GM18519 (cell line): ENCODE measurements at regions not wholly inside any gene's neighbourhood (a gene's known extent, or its start where the extent isn't known, plus 50 kb on each side); places are given as distances from the start of the nearest gene placed in this dataset.
"Not testable (repeated sequence)": the region's sequence is repeated elsewhere in the genome, so short reads cannot be mapped to it uniquely, and the experiment has no call there.

ENCODE experiments used
- ATAC-seq: cut with Tn5 transposase; IDR thresholded peaks from one replicate; pipeline ENCODE4 v1.9.1; 2021; ENCODE audit warnings: mild to moderate bottlenecking, moderate library complexity; ENCODE audit not compliant: unreplicated experiment, low FRiP score

DNA sequence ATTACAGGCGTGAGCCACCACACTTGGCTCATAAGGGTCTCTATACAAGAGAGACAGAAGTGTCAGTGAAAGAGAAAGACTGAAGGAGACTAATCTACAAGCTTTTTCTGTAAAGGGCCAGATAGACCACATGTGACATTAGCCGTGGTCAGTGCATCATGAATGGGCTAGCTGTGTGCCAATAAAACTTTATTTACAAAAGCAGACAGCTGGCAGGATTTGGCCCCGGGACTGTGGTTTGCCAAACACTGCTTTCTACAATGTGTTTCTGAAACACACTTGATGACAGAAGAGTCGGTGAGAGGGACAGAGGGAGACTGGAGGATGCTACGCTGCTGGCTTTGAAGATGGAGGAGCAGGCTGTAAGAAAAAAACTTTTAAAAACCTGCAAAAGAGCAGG, 285.4 kb downstream of the TFAP2C start:
- ATAC-seq: no peak

DNA sequence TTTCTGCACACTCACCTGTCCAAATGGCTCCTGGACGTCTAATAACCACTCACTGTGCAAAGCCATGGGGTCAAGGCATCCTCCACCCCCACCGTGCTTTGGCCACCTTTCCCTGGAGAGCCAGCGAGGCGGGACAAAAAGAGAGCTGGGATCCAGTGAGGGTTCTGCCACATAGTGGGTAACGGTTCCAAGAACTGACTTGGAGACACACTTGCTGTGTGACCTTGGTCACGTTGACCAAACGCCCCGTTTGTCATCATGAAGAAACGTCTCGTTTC, 287.2 kb downstream of the TFAP2C start:
- ATAC-seq: no peak

DNA sequence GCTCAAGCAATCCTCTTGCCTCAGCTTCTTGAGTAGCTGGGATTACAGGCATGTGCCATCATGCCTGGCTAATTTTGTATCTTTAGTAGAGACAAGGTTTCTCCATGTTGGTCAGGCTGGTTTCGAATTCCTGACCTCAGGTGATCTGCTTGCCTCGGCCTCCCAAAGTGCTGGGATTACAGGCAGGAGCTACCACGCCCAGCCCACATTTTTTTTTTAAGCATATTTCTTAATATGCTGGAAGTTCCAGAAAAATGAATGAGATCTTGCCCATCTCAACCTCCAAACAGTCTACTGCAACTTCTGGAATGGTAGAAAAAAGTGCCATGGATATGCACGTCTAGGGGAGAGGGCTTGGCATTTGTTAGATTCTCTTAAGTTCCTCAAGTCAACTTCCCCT, 290.9 kb downstream of the TFAP2C start:
- ATAC-seq: not testable (repeated sequence)

DNA sequence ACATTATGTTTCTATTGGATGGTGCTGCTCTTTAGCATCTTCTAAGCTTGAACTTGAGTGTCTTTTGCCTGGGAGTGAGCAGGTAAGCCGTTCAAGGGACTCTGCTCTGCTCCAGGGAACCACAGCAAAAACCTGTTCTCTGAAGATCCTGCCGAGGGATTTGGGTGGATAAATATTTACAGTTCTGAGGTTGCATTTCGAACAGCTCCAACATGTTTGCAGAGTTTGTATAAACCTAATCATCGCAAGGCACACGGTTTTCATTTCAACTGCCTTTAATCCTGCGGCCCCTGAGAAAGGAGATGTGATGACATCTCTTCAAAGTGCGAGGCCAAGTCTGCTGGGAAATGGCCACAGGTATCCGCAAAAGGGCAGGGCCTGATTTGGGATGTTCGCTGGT, 293.4 kb downstream of the TFAP2C start:
- ATAC-seq: no peak

DNA sequence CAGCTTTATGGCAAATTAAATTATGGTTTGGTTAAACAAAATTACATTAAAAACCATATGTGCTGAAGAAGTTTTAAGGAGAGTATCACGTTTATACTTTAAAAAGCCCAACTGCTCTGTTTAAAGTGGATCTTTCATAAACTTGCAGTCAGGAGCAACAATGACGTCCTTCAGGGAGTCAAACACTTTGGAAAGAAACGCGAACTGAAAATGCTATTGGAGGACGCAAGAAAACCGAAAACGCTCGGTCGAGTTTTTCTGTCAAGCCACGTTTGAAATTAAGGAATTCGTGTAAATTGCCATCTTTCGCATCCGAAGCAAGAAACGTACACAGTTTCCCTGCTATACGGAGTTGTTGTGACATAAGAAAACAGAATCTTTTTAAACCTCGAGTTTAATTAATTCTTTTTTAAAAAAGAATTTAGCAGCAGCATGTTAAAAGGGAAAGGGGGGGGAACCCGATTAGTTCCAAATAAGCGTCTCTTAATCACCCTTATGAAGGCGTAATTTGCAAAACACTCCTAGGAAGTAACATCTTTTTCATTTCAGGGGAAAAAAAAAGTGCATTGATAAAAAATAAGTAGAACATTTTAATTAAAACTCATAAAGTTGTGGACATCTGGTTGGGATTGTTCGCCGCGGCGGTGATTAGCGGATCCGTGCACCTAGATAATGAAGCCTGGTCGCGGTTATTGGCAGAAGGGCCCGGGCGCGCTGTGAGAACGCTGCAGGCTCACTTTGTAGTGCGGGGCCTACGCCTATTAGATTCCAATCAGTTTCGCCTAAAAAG, 295.4 kb downstream of the TFAP2C start:
- ATAC-seq: no peak

DNA sequence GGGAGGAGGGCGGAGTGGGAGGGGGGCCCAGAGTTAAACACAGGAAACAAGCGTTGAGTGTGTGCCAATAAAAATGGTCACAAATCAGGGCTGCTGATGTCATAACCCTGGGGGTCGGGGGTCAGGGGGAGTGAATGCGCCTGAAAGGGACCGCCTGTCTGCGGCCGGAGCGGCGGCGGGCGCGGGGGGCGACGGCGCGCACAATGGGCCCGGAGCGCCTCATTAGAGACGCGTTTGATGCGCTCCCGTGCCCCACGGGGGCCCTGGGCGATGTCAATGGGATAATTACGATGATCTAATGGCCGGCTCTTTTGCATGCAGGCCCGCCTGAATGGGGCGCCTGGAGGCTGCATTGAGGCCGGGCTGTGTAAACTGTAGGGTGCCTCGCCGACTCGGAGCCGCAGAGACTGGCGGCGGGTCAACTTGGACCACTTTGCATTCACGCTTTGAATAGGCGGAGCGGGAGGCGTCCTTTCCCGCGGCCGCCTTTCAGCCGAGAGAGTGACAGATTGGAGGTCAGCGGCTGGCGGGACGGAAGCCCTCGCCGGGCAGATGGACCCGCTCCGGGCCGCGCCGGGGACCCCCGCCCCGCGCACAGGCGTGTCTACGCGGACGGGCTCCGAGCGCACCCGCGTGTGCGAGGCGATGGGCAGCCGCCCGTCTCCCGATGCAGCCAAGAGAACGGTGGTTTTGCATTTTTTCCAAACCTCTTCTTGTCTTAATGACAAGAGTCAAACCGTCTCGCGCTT, 296.1 kb downstream of the TFAP2C start:
- no peak for ATAC-seq

DNA sequence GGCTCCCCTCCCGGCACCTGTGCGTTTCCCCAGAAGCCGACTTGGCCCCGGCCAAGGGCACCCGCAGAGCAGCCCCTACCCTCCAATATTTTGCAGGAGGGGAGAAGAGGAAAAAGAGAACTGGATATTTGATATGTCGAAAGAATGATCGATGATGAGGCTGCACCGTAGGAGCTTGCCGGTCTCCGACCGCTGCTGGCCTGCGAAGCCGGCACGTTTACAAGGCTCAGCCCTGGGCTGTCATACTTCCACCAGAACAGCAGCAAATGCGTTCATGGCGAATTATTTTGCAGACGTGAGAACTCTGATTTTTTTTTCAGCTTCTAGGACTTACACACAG, 296.7 kb downstream of the TFAP2C start:
- no peak for ATAC-seq

DNA sequence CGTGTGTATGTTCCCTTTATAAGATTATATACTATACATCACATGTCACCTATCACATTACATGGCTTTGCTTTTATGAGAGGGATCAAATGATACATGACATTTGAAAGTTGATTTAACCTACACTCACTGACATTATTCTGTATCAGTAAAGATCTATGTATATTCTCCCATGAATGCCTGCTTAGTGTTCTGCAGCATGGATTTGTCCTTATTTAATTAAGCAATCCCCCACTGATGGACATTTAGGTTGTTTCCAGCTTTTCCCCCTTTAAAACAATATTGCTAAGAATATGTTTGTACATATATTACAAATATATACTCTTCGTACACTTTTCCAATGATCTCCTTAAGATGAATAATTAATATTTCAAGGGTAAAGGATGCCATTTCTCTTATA, 297.4 kb downstream of the TFAP2C start:
- no peak for ATAC-seq

DNA sequence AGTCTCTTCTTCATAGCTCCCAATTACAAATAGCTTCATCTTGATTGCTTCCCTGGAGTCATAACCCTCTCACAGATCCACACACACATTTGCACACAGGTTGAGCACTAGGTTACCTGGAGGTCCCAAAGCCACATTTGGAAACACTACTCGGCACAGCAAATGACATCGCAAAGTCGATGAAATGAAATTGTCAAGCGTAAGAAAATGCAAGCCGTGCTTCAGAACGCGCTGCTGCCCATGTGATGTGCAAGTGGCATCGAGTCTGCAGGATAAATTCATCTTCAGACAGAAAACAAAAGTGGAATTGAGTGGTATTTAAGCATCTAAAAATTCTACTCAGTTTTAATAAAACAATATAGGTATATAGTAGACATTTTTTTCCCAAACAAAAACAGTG, 298.0 kb downstream of the TFAP2C start:
- ATAC-seq: no peak

DNA sequence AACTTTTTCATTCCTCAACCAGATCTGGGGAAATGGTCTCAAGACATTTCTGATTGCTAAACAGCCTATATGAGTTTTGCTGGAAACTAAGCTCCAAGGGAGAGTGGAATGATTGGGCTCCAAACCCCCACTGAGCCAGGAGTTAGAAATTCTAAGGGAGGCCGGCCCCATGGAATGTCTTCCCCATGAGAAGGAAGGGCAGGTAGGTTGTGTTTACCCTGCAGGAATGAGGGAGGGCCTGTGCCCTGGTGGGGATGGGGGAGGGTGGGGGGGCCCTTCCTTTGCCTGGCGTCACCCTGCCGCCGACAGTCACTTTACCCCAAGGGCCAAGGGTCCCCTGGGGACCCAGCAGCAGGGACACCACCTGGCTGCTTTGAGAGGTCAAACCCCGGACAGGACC, 298.9 kb downstream of the TFAP2C start:
- no peak for ATAC-seq

DNA sequence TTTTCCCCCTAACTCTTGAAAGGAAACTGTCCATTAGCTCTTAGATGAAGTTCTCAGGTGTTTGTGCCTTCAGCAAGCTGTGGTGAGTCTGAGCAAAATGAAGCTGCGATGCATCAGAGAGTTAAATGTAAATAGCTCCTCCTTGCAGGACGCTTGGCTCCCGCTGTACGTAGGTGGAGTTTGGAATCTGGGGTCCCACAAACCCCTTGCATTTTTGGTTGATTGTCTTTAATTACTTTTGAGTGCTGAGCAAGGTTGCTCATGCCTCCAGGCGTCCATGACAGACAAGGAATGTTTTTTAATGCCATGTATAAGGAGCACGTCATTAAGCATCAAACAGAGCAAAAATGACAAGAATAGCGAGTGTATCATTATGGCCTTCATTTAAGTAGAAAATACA, 300.5 kb downstream of the TFAP2C start:
- no peak for ATAC-seq

DNA sequence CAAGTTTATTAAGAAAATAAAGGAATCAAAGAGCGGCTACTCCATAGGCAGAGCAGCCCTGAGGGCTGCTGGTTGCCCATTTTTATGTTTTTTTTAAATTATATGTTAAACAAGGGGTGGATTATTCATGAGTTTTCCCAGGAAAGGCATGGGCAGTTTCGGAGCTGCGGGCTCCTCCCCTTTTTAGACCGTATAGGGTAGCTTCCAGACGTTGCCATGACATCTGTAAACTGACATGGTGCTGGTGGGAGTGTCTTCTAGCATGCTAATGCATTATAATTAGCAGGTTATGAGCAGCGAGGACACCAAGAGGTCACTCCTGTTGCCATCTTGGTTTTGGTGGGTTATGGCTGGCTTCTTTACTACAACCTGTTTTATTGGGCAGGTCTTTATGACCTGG, 301.8 kb downstream of the TFAP2C start:
- no peak for ATAC-seq

DNA sequence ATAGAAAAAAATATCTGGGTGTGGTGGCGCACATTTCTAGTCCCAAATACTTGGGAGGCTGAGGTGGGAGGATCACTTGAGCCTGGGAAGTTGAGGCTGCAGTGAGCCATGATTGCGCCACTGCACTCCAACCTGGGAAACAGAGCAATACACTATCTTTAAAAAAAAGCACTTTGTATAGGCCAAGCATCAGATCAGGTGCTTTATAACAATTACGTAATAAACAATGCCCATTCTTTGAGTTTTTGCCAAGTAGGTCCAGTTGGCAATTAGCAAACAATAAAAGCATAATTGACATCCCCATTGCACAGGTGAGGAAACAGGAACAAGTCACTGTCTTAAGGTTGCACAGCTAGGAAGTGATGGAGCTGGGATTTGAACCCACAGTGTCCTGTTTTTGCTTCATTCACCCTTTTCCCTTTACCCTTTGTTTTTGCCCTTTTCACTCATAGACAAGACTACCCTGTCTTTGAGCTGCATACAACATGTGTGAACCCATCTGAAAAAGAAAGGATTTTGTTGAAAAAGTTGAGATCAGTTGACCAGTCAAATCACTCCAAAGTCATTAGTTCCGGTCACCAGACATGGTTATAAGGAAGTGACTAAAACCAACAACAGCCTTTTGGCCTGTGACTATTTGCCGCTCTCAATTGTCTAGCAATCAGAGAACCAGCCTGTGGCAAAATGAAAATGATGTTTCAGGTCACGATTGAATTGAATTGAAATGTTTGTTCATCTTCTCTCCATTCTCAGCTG, 303.6 kb downstream of the TFAP2C start:
- ATAC-seq: no peak

DNA sequence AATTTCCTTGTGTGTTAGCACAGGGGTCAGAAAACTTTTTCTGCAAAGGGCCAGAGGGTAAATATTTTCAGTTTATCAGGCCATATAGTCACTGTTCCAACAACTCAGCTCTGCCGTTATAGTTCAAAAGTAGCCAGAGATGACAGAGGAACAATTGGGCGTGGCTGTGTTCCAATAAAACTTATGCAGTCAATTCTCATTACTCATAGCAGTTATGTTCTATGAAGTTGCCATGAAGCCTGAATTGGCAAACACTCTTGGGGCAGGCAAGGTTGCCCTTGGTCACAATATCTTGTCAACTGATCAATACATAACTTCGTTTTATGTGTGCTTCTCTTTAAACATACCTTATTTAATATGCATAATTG, 304.2 kb downstream of the TFAP2C start:
- no peak for ATAC-seq

DNA sequence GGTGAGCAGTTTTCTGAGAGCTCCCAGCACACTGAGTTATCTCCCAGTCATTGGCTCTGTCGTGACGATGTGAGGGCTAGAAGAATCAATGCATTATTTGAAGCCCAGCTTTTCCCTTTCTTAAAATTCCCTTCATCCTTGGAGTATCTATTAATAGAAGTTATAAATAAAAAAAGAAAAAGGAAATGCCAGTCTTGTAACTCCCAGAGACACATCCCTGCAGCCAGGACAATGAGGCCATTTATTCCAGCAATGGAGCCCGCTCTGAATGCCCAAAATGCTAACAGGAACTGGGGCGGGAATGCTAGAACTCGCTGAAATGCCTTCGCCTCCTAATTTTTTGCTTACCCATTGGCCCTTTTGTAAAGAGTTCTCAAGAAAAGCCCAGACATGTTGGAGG, 305.8 kb downstream of the TFAP2C start:
- ATAC-seq: no peak

DNA sequence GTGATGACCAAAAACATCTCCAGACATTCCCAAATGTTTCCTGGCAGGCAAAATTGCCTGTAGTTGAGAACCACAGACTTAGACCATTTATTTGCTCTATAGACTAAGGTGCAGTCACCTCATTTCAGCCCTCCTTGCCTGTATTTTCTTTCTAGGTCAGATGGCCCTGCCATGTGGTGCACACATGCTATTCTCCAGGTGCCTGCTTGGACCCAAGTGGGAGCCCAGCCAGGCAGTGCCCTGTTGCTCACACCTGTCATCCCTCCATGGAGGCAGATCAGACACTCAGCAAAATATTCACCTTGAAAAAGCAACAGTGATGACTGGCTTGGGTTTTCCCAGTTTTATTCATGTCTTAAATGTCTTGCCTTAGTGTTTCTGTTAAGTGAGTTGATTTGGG, 311.4 kb downstream of the TFAP2C start:
- ATAC-seq: no peak

DNA sequence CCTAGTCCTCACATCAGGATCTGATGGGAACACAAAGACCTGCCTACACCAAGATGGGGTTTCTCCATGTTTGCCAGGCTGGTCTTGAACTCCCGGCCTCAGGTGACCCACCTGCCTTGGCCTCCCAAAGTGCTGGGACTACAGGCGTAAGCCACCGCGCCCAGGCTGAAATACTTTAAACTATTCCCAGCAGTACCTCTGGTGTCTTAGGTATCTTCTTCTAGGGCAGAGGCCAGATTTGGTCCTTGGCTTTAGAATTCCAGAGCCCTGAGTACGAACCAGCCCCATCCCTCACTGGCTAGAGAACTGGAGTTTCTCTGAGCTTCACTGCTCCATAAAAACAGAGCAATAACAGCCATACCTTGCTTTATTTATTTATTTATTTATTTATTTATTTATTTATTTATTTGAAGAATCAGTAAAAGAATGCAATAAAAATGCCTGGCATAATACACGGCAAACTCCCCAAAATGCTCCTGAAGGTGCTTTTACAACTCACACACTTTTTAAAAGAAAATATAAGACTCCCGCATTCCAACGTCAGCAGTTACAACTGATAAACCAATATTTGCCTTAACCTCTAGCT, 312.1 kb downstream of the TFAP2C start:
- ATAC-seq: no peak

DNA sequence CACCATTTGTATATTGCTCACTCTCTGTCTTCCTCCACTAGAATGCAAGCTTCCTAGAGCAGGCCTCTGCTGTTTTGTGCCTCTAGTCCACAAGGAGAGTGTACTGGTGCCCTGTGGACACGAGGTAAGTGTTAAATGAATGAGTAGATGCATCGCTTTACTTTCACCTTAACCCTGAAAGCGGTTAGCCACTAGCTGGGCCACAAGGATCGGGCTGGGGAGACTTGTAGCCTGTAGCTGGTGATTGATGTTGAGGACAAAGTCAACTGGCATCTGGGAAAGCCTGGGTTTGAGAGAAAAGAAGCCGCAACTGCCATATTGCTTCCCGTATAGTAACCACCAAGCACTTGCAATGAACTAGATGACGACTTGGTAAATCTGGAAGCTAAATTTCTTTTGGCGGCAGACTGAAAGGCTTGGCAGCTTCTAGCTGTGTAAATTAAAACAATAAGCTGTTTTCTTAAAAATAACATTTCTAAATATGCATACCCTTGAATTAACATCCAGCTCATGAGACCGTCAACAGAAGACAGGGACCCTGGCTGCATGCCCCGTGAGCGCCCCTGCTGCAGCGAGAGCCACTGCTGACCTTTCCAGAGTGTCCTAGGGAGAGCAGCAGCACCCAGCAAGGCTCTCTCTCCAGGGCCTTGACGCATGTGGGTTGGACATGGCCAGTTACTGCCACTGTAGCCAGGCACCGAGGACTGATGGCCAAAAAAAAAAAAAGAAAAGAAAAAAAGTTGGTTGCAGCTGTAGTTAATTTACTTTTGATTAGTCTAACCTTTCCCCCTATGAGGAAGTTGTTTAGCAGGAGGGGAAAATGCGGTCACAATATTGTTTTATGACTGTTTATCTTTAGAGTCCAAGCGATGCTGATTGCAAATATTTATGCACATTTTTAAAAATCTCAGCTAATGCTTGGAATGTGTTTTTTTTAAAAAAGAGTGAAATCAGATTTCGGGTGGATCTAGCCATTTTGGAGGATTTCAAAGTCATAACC, 315.1 kb downstream of the TFAP2C start:
- no peak for ATAC-seq

DNA sequence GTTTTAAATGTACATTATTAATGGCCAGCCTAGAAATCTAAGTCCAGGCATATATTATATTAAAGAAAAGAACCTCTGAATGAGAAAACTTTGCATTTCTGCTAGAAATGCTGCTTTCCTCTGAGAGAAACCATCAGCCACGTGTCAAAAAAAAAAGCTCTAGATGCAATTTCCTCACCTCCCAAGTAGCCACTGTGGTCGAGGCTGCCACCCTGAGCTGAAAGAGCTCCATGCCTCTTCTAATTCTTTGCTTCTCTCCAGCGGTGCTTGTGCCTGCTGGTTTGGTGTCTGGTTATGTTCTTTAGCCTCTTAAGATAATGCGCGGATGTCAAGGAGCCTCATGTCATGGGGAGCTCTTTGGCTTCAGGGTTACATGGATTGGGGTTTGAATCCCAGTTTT, 316.0 kb downstream of the TFAP2C start:
- no peak for ATAC-seq

DNA sequence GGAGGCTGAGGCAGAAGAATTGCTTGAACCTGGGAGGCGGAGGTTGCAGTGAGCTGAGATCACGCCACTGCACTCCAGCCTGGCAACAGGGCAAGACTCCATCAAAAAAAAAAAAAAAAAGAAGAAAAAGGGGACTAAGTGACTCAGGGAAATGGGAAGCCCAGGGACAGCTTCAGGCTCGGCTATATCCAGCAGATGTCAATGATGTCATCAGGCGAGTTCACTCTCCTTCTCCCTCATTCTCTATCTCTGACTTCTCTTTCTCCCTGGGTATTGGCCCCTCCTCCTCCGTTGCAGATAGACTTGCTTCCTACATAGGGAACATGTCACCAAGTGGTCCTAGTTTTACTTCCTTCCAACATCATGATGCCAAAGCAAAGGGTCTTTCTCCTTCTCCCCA, 316.8 kb downstream of the TFAP2C start:
- no peak for ATAC-seq
